Right lobe of liver (tissue), 4 donors: ENCODE measurements at regions not wholly inside any gene's neighbourhood (a gene's known extent, or its start where the extent isn't known, plus 50 kb on each side); places are given as distances from the start of the nearest gene placed in this dataset.
"Not testable (repeated sequence)": the region's sequence is repeated elsewhere in the genome, so short reads cannot be mapped to it uniquely, and the experiment has no call there.

Experiments
- POLR2A ChIP-seq: fragments of 450-650 bp; IDR thresholded peaks from one replicate; pipeline ENCODE4 v1.6.1; 2017; ENCODE audit warnings: antibody characterized with exemption, mild to moderate bottlenecking
- TF ChIP-seq, protein P1 (sequence below), 4 donors: fragments of 200-600 bp in 3 of 4; fragments of 450-650 bp in 1 of 4; IDR thresholded peaks; one replicate each; pipeline versions ENCODE4 v1.5.1 to v1.8.0; 2016 to 2022; ENCODE audit warnings: antibody characterized with exemption in 4 of 4, mild to moderate bottlenecking in 2 of 4
- donor health status: DM: no; HTN: no; CAD: no.
- donor health status: DM: no; HTN: no; CAD: no.
- donor health status: DM: no; HTN: yes; CAD: no.

DNA sequence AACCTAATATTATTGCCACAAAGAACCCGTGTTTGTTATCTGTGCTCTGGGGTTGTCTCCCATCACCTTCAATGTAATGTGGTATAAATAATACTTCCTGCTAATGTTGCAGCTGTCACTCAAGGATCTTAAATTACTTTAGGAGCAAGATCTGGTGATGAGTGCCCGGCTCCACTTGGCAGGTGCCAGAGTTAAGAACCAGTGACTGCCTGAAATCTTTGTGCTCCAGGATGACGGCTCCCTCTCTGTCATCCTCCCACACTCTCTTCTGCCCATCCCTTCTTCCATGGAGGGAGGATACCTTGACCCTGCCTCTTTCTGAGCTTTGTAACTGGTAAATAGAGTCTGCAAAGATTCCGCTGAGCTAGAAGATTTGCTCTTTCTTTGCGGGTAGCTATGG is 100.4 kb upstream of the SEC22B start:
- TF ChIP-seq, protein P1, sequence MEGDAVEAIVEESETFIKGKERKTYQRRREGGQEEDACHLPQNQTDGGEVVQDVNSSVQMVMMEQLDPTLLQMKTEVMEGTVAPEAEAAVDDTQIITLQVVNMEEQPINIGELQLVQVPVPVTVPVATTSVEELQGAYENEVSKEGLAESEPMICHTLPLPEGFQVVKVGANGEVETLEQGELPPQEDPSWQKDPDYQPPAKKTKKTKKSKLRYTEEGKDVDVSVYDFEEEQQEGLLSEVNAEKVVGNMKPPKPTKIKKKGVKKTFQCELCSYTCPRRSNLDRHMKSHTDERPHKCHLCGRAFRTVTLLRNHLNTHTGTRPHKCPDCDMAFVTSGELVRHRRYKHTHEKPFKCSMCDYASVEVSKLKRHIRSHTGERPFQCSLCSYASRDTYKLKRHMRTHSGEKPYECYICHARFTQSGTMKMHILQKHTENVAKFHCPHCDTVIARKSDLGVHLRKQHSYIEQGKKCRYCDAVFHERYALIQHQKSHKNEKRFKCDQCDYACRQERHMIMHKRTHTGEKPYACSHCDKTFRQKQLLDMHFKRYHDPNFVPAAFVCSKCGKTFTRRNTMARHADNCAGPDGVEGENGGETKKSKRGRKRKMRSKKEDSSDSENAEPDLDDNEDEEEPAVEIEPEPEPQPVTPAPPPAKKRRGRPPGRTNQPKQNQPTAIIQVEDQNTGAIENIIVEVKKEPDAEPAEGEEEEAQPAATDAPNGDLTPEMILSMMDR (IDR thresholded peaks at IDR 0.05): not testable (repeated sequence)
- not testable (repeated sequence) for TF ChIP-seq POLR2A
